ENCODE measurements at regions not wholly inside any gene's neighbourhood (a gene's known extent, or its start where the extent isn't known, plus 50 kb on each side); places are given as distances from the start of the nearest gene placed in this dataset.

- no TSS peak for BruUV-seq (replicated peaks)
- Histone ChIP-seq H3K4me3 (replicated peaks in 1 of 3; ENCODE audit: insufficient read depth in 1 of 3, low read depth in 1 of 3, low read length in 3 of 3) (no peak overlapping the region), H3K36me3 (ENCODE audit: control insufficient read depth in 2 of 2, extremely low read depth in 1 of 2, insufficient read depth in 2 of 2, low read length in 2 of 2) (no peaks in the 10 kb centered on the region), H3K27me3 (ENCODE audit: control insufficient read depth in 2 of 2, insufficient read depth in 2 of 2, low read length in 2 of 2) (no peaks in the 10 kb centered on the region), H2AFZ (ENCODE audit: low read depth, low read length) (no peak overlapping the region), H4K20me1 (replicated peaks; ENCODE audit: control insufficient read depth, extremely low read depth, insufficient read depth, low read length) (no peaks in the 10 kb centered on the region), H3K79me2 (ENCODE audit: control insufficient read depth, insufficient read depth, low read length) (no peaks in the 10 kb centered on the region), H3K9me1 (replicated peaks; ENCODE audit: control insufficient read depth, extremely low read depth, insufficient read depth, low read length) (no peaks in the 10 kb centered on the region), H3K4me1 (ENCODE audit: control insufficient read depth, extremely low read depth, insufficient read depth, low read length) (no peaks in the 10 kb centered on the region), H3K9me3 (replicated peaks; ENCODE audit: control insufficient read depth, insufficient read depth, low read length) (no peaks in the 10 kb centered on the region), H3K27ac (ENCODE audit: insufficient read depth, low read depth, low read length) (no peak overlapping the region), H3K9ac (replicated peaks; ENCODE audit: extremely low read depth, insufficient read depth, low read length) (no peak overlapping the region), H3K4me2 (ENCODE audit: insufficient read depth, low read length) (no peak overlapping the region)
- no peak for TF ChIP-seq EZH2 (IDR thresholded peaks at IDR 0.05; ENCODE audit: borderline replicate concordance, low read depth, low read length, severe bottlenecking)
- no peak for TF ChIP-seq JUN (IDR thresholded peaks at IDR 0.05; ENCODE audit: borderline replicate concordance, insufficient read depth, insufficient read length, low read depth)
- TF ChIP-seq POLR2A (IDR thresholded peaks at IDR 0.05; ENCODE audit: low read depth, low read length) = no peak
- no peak for TF ChIP-seq MAX (IDR thresholded peaks at IDR 0.05; ENCODE audit: insufficient read depth, insufficient read length)
- no peak for TF ChIP-seq CTCF (IDR thresholded peaks at IDR 0.05; ENCODE audit: extremely low read depth in 1 of 2, insufficient read depth in 1 of 2, low read depth in 1 of 2, low read length in 2 of 2)
- TF ChIP-seq MYC (IDR thresholded peaks at IDR 0.05; ENCODE audit: low read depth, low read length) = no peak
- TF ChIP-seq GATA2 (IDR thresholded peaks at IDR 0.05; ENCODE audit: insufficient read depth, insufficient read length, low read depth, low read length) = no peak
- TF ChIP-seq POLR2AphosphoS5 (IDR thresholded peaks at IDR 0.05; ENCODE audit: insufficient read depth, low read depth, low read length) = no peak
- TF ChIP-seq FOS (IDR thresholded peaks at IDR 0.05; ENCODE audit: borderline replicate concordance, insufficient read depth, low read length) = no peak
- intact Hi-C loops (cut with micrococcal nuclease) (no loop called here), dilution Hi-C loops (cut with MboI; ENCODE audit: extremely low pct_ligation_motif_present, low sequenced_read_pairs) (no loop called here)
- ChIA-PET POLR2A (no interaction called here), CTCF (interaction anchor here (0.7 to 3.0 kb wide), 5 partner anchors 9 to 985 kb away, joined by 3 to 15 read pairs (median 3); no protein-coding TSS in a partner anchor)
- FAIRE-seq (no peak), DNase-seq (ENCODE audit: low read depth, low spot score) (no peak)
Observed at GRCh38 chr9:14412775-14413174, 98.8 kb upstream of the NFIB start.
